Skeletal muscle satellite cell (primary cell): ENCODE measurements at regions not wholly inside any gene's neighbourhood (a gene's known extent, or its start where the extent isn't known, plus 50 kb on each side); places are given as distances from the start of the nearest gene placed in this dataset.
"Not testable (repeated sequence)": the region's sequence is repeated elsewhere in the genome, so short reads cannot be mapped to it uniquely, and the experiment has no call there.

ENCODE experiments used
- H3K27me3 ChIP-seq: 2 replicates; pipeline ENCODE4 v1.7.0; 2013; ENCODE audit warnings: low read length; ENCODE audit not compliant: control insufficient read depth, insufficient read depth
- H3K36me3 ChIP-seq: 2 replicates; pipeline ENCODE4 v1.7.0; 2013; ENCODE audit warnings: mild to moderate bottlenecking, control low read depth, low read length; ENCODE audit not compliant: insufficient read depth
- H3K4me1 ChIP-seq: 2 replicates; pipeline ENCODE4 v1.7.0; 2013; ENCODE audit warnings: low read length; ENCODE audit not compliant: control insufficient read depth, insufficient read depth
- H3K4me2 ChIP-seq: 2 replicates; pipeline ENCODE4 v1.7.0; 2013; ENCODE audit warnings: mild to moderate bottlenecking, low read length
- H3K4me3 ChIP-seq: 2 replicates; pipeline ENCODE4 v1.7.0; 2013; ENCODE audit warnings: low read length
- H3K9ac ChIP-seq: 2 replicates; pipeline ENCODE4 v1.7.0; 2013; ENCODE audit warnings: mild to moderate bottlenecking, low read depth, low read length, moderate library complexity
- H3K9me3 ChIP-seq: replicated peaks from 2 replicates; pipeline ENCODE4 v1.7.0; 2013; ENCODE audit warnings: mild to moderate bottlenecking, control low read depth, low read length

DNA sequence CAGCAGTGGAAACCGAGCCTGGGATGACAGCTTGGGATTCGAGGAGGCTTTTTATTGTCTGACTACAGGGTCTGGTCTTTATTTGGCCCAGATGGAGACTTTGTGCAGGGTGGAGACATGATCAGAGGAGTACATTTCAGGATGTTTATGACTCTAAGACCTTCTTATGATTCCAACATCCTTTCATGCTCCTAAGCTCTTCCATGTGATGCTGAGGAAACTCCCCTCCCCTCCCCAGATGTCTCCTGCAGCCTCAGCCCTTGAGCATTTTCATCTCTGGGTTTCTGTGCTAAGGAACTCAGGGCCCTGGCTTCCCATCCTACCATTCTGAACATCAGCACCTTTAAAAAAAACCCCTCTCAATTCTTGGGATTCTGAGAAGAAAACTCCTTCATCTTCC is 186.6 kb downstream of the SOX4 start:
- H3K9me3 ChIP-seq, result no peaks in the 10 kb centered on the region
- no peaks in the 10 kb centered on the region for H3K4me1 ChIP-seq
- no peak overlapping the region for H3K4me2 ChIP-seq
- H3K27me3 ChIP-seq, result no peaks in the 10 kb centered on the region
- H3K9ac ChIP-seq, result no peak overlapping the region
- no peaks in the 10 kb centered on the region for H3K36me3 ChIP-seq
- no peak overlapping the region for H3K4me3 ChIP-seq

DNA sequence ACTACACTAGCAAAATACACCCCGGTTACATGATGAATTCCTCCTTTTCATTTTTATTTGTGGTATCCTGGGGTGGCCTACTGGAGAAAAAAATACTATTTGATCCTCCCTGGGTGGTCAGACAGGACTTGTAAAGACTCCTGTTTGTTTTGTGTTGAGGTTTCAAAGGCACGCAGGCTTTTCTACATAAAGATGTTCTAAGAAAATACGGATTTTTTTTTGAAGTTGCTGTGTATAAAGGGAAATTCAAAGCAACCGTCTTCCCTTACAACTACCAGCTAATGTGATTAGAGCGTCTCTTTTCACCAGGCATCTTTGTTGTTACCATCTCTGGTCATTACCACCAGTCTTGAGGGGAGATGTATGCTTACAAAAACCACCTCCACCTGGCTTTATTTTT is 187.1 kb downstream of the SOX4 start:
- Histone ChIP-seq H3K27me3 (no peaks in the 10 kb centered on the region), H3K9me3 (no peaks in the 10 kb centered on the region), H3K4me3 (no peak overlapping the region), H3K4me1 (no peaks in the 10 kb centered on the region), H3K4me2 (no peak overlapping the region), H3K9ac (no peak overlapping the region), H3K36me3 (no peaks in the 10 kb centered on the region)

DNA sequence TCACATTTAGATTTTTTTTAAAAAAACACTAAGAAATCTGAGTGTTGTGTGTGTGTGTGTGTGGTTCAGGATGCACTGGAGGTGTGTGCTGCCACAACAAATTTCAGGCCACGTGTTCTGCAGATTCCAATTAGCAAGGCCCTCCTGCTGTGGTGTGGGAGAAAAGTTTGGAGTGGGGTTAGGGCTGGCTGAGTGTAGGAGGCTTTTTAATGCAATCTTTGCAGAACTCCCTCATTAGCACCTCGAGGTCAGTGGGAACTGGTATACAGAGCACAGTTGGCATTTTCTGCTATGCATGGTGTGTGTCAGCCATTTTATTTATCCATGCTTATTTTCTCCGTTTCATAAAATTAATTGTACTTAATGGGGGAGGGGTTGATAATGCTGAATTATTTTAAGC is 187.6 kb downstream of the SOX4 start:
- H3K4me1 ChIP-seq, result no peaks in the 10 kb centered on the region
- H3K4me3 ChIP-seq, result no peak overlapping the region
- no peak overlapping the region for H3K4me2 ChIP-seq
- H3K36me3 ChIP-seq, result no peaks in the 10 kb centered on the region
- H3K27me3 ChIP-seq, result no peaks in the 10 kb centered on the region
- H3K9ac ChIP-seq, result no peak overlapping the region
- H3K9me3 ChIP-seq, result no peaks in the 10 kb centered on the region

DNA sequence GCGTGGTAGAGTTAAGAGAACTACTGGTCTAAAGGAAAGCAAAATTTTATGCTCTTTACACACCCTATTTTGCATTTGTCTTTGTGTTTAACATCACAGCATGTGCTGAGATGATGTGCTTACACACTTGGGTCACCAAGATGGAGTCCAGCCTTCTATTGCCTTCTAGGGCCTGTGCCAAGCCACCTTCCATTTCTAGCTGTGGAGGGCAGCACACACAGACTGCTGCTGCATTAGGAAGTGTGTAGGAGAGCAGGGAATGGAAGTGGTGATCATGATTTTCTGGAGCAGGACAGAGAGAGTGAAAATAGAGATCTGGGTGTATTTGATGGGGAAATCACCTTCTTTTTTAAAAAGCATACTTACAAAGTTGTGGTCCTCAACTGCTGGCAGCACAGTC is 191.6 kb downstream of the SOX4 start:
- H3K4me3 ChIP-seq, result no peak overlapping the region
- no peak overlapping the region for H3K4me2 ChIP-seq
- H3K4me1 ChIP-seq, result no peaks in the 10 kb centered on the region
- H3K27me3 ChIP-seq, result no peaks in the 10 kb centered on the region
- no peak overlapping the region for H3K9ac ChIP-seq
- H3K36me3 ChIP-seq, result no peaks in the 10 kb centered on the region
- H3K9me3 ChIP-seq, result no peaks in the 10 kb centered on the region

DNA sequence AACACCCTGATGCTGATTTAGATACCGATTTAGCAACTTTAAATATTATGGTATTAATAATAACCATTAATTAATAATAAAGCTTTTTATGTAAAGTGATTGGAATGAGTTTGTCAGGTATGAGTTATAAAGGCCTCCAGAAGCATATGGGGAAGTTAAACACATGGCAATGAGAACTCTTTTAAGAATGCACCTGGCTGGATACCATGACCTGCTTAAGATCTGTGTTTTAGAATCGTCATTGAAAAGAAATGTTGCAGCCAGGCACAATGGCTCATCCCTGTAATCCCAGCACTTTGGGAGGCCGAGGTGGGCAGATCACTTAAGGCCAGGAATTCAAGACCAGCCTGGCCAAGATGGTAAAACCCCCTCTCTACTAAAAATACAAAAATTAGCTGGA is 197.5 kb downstream of the SOX4 start:
- Histone ChIP-seq H3K4me3 (no peak overlapping the region), H3K9ac (no peak overlapping the region), H3K4me2 (no peak overlapping the region)

DNA sequence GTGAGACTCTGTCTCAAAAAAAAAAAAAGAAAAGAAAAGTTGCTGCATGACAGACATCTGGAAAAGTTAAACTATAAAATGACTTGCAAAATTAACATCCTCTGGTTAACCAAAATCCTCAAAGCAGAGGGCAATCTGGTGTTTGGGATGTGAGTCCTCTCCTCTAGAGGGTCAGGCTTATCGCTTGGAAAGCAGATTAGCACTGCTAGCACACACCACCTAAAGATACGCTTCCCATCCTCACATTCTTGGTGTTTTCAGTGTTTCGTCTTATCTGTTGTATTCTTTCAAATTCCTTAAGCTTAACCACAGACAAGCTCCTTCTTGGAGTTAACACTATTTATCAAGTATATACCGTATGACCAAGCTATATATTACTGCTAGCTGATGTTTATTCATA is 198.0 kb downstream of the SOX4 start:
- H3K36me3 ChIP-seq, result no peaks in the 10 kb centered on the region
- no peak overlapping the region for H3K4me2 ChIP-seq
- H3K27me3 ChIP-seq, result no peaks in the 10 kb centered on the region
- H3K4me3 ChIP-seq, result no peak overlapping the region
- no peak overlapping the region for H3K9ac ChIP-seq
- H3K4me1 ChIP-seq, result no peaks in the 10 kb centered on the region
- no peaks in the 10 kb centered on the region for H3K9me3 ChIP-seq

More for the DNA sequence above, 197.5 kb downstream of the SOX4 start:
- no peaks in the 10 kb centered on the region for H3K4me1 ChIP-seq
- no peaks in the 10 kb centered on the region for H3K27me3 ChIP-seq
- H3K36me3 ChIP-seq, result no peaks in the 10 kb centered on the region
- H3K9me3 ChIP-seq, result no peaks in the 10 kb centered on the region

DNA sequence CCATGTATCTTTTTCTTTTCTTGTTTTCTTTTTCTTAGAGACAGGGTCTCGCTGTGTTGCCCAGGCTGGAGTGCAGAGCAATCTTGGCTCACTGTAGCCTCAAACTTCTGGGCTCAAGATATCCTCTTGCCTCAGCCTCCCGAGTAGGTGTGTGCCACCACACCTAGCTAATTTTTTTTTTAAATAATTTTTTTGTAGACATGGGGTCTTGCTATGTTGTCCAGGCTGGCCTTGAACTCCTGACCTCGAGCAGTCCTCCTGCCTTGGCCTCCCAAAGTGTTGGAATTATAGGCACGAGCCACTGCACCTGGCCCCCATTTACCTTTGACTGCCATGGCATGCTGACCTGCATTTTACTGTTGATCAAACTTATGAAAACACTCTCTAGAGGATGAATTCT is 198.6 kb downstream of the SOX4 start:
- H3K4me3 ChIP-seq, result no peak overlapping the region

DNA sequence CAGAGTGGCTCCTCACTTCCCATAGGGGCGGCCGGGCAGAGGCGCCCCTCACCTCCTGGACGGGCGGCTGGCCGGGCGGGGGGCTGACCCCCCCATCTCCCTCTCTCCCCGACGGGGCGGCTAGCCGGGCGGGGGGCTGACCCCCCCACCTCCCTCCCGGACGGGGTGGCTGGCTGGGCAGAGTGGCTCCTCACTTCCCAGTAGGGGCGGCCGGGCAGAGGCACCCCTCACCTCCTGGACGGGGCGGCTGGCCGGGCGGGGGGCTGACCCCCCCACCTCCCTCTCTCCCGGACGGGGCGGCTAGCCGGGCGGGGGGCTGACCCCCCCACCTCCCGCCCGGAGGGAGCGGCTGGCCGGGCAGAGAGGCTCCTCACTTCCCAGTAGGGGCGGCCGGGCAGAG is 203.4 kb downstream of the SOX4 start:
- H3K36me3 ChIP-seq, H3K4me3 ChIP-seq, H3K9ac ChIP-seq, H3K27me3 ChIP-seq, H3K4me2 ChIP-seq, H3K9me3 ChIP-seq: not testable (repeated sequence)
- H3K4me1 ChIP-seq, result peaks cover 13% of the 10 kb centered on the region

More for the DNA sequence above, 198.6 kb downstream of the SOX4 start:
- Histone ChIP-seq H3K9me3 (no peaks in the 10 kb centered on the region), H3K4me1 (no peaks in the 10 kb centered on the region), H3K27me3 (no peaks in the 10 kb centered on the region), H3K36me3 (no peaks in the 10 kb centered on the region), H3K4me2 (no peak overlapping the region), H3K9ac (no peak overlapping the region)

DNA sequence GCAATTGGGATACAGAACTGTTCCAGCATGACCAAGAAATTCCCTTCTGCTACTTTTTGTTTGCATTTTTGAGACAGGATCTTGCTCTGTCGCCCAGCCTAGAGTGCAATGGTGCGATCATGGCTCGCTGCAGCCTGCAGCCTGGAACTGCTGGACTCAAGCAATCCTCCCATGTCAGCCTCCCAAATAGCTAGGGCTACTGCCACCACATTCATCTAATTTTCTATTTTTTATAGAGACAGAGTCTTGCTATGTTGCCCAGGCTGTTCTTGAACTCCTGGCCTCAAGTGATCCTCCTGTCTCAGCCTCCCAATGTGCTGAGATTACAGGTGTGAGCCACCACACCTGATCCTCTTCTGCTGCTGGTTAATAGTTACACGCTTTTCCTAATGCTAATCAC is 204.9 kb downstream of the SOX4 start:
- H3K9me3 ChIP-seq, result no peaks in the 10 kb centered on the region
- no peak overlapping the region for H3K4me3 ChIP-seq
- H3K36me3 ChIP-seq, result no peaks in the 10 kb centered on the region
- no peaks in the 10 kb centered on the region for H3K27me3 ChIP-seq
- peaks cover 13% of the 10 kb centered on the region for H3K4me1 ChIP-seq
- H3K4me2 ChIP-seq, result no peak overlapping the region
- no peak overlapping the region for H3K9ac ChIP-seq

DNA sequence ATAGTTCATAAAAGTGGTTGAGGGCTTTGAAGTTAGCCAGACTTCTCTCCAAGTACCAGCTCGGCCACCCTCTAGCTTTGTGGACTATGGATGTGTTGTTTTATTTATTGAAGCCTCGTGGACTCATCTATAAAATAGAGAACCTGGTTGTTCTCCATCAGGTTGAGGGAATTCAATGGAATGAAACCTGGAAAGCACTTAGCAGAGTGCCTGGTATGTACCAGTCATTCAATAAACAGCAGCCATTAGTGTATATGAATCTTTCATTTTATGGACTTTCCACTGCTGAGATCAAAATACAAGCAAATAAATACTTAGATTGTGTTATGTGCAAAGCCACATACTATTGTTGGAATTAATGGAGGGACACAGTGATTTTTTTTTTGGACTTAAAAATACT is 206.8 kb downstream of the SOX4 start:
- Histone ChIP-seq H3K27me3 (no peaks in the 10 kb centered on the region), H3K36me3 (no peaks in the 10 kb centered on the region), H3K9ac (no peak overlapping the region), H3K9me3 (no peaks in the 10 kb centered on the region), H3K4me3 (no peak overlapping the region), H3K4me1 (peaks cover 13% of the 10 kb centered on the region), H3K4me2 (no peak overlapping the region)

DNA sequence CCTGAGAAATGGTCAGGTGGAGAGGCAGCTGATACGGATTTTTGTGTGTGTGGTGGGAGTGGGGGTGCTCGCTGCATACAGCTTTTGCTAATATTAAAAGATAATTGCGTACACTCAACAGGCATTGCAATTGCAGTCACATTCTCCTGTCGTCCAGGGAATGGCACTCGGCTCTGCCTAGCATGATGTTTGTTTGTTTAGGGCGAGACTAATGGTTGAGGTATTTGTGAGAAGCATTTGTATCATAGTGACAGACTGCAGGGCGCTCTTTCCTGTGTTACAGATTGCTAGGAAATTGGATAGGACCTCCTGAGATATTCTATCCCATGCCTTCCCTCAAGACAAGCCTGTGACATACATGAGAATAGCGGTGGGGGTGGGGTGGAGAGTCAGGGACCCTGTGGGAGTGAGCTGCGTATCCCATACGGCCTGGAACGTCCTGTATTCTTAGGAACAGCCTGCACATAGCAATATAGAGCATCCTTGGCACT is 207.4 kb downstream of the SOX4 start:
- H3K36me3 ChIP-seq, result no peaks in the 10 kb centered on the region
- H3K27me3 ChIP-seq, result no peaks in the 10 kb centered on the region
- no peak overlapping the region for H3K4me3 ChIP-seq
- no peaks in the 10 kb centered on the region for H3K9me3 ChIP-seq
- no peak overlapping the region for H3K4me2 ChIP-seq
- H3K4me1 ChIP-seq, result peaks cover 13% of the 10 kb centered on the region
- H3K9ac ChIP-seq, result no peak overlapping the region

DNA sequence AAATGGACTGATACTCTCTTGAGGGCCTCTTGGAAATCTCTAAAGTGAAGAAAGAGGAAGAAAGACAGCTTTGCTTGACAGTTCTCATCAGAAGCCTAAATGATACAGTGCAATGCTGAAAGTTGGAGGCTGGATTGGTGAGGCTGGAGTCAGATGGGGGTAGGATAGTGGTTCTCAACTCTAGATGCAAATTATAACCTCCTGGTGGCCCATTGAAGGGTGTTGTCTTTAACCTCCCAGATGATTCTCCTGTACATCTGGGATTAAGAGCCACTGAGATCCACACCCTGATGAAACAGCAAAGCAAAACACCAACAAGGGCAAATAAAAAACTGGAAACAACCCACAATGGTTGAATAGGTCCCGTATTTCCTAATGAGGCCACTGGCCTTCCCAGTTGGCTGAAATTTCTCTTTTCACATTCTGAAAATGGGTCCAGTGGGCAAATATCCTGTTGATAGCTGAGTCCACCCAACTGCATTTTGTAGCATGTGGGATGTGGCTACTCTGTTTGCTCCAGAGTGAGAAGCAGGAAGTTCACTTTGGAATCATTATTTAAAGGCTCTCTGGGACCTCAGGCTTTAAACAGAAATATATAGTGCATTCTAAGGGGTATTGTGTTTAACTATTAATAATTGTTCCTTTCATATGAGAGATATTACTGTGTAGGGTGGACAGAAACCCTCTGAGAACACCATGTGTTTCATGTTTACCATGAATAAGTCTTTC is 208.1 kb downstream of the SOX4 start:
- Histone ChIP-seq H3K36me3 (no peaks in the 10 kb centered on the region), H3K4me3 (no peak overlapping the region), H3K4me2 (no peak overlapping the region), H3K4me1 (peaks cover 13% of the 10 kb centered on the region), H3K9me3 (no peaks in the 10 kb centered on the region), H3K9ac (no peak overlapping the region), H3K27me3 (no peaks in the 10 kb centered on the region)
